Activated CD8-positive, alpha-beta memory T cell treated with anti-CD3 and anti-CD28 coated beads for 36 hours (primary cell): ENCODE measurements at regions not wholly inside any gene's neighbourhood (a gene's known extent, or its start where the extent isn't known, plus 50 kb on each side); places are given as distances from the start of the nearest gene placed in this dataset.

Experiments used
- CTCF ChIA-PET: fragments of 350-600 bp; sonication (Branson Sonifier 250); formaldehyde crosslinking; loops from one replicate; lab custom pipeline; 2021; ENCODE audit warnings: antibody characterized with exemption; lab: Charles Lee
- POLR2A ChIA-PET: fragments of 350-600 bp; sonication (Branson Sonifier 250); formaldehyde crosslinking; loops from one replicate; lab custom pipeline; 2021; ENCODE audit warnings: antibody characterized with exemption; lab: Charles Lee

- ChIA-PET CTCF (no interaction called here), POLR2A (no interaction called here)
Observed at GRCh38 chr10:121302541-121303180, 295.6 kb downstream of the FGFR2 start.

GRCh38 chr10:121303287-121303890 lies 294.9 kb downstream of the FGFR2 start:
- ChIA-PET CTCF (no interaction called here), POLR2A (no interaction called here)

GRCh38 chr10:121305066-121305465 lies 293.2 kb downstream of the FGFR2 start:
- POLR2A ChIA-PET, result no interaction called here
- CTCF ChIA-PET, result no interaction called here

- CTCF ChIA-PET, result no interaction called here
- POLR2A ChIA-PET, result no interaction called here
Observed at GRCh38 chr10:121306159-121306673, 292.0 kb downstream of the FGFR2 start.

GRCh38 chr10:121307411-121307980 lies 290.7 kb downstream of the FGFR2 start:
- ChIA-PET CTCF (no interaction called here), POLR2A (no interaction called here)

- ChIA-PET CTCF (no interaction called here), POLR2A (no interaction called here)
Observed at GRCh38 chr10:121308020-121308419, 290.2 kb downstream of the FGFR2 start.

- ChIA-PET CTCF (no interaction called here), POLR2A (no interaction called here)
Observed at GRCh38 chr10:121309164-121309563, 289.1 kb downstream of the FGFR2 start.

- ChIA-PET POLR2A (no interaction called here), CTCF (no interaction called here)
Observed at GRCh38 chr10:121310151-121310711, 288.0 kb downstream of the FGFR2 start.

- POLR2A ChIA-PET, result no interaction called here
- CTCF ChIA-PET, result no interaction called here
Observed at GRCh38 chr10:121311812-121312443, 286.3 kb downstream of the FGFR2 start.

GRCh38 chr10:121312587-121312986 lies 285.7 kb downstream of the FGFR2 start:
- ChIA-PET POLR2A (no interaction called here), CTCF (no interaction called here)

GRCh38 chr10:121313119-121313875 lies 284.9 kb downstream of the FGFR2 start:
- ChIA-PET POLR2A (no interaction called here), CTCF (no interaction called here)

GRCh38 chr10:121316432-121316831 lies 281.8 kb downstream of the FGFR2 start:
- ChIA-PET CTCF (no interaction called here), POLR2A (no interaction called here)

- CTCF ChIA-PET, result no interaction called here
- POLR2A ChIA-PET, result no interaction called here
Observed at GRCh38 chr10:121317374-121317773, 280.9 kb downstream of the FGFR2 start.

- CTCF ChIA-PET, result no interaction called here
- POLR2A ChIA-PET, result no interaction called here
Observed at GRCh38 chr10:121322046-121322445, 276.2 kb downstream of the FGFR2 start.

GRCh38 chr10:121322776-121323175 lies 275.5 kb downstream of the FGFR2 start:
- POLR2A ChIA-PET, result no interaction called here

GRCh38 chr10:121323443-121323842 lies 274.8 kb downstream of the FGFR2 start:
- POLR2A ChIA-PET, result no interaction called here
- CTCF ChIA-PET, result no interaction called here

More at GRCh38 chr10:121322776-121323175, 275.5 kb downstream of the FGFR2 start:
- CTCF ChIA-PET, result no interaction called here

GRCh38 chr10:121324678-121325213 lies 273.5 kb downstream of the FGFR2 start:
- ChIA-PET POLR2A (no interaction called here), CTCF (no interaction called here)

- ChIA-PET CTCF (no interaction called here), POLR2A (no interaction called here)
Observed at GRCh38 chr10:121325490-121326231, 272.6 kb downstream of the FGFR2 start.

GRCh38 chr10:121326905-121327304 lies 271.3 kb downstream of the FGFR2 start:
- ChIA-PET CTCF (no interaction called here), POLR2A (no interaction called here)
